ENCODE measurements at regions not wholly inside any gene's neighbourhood (a gene's known extent, or its start where the extent isn't known, plus 50 kb on each side); places are given as distances from the start of the nearest gene placed in this dataset.

DNA sequence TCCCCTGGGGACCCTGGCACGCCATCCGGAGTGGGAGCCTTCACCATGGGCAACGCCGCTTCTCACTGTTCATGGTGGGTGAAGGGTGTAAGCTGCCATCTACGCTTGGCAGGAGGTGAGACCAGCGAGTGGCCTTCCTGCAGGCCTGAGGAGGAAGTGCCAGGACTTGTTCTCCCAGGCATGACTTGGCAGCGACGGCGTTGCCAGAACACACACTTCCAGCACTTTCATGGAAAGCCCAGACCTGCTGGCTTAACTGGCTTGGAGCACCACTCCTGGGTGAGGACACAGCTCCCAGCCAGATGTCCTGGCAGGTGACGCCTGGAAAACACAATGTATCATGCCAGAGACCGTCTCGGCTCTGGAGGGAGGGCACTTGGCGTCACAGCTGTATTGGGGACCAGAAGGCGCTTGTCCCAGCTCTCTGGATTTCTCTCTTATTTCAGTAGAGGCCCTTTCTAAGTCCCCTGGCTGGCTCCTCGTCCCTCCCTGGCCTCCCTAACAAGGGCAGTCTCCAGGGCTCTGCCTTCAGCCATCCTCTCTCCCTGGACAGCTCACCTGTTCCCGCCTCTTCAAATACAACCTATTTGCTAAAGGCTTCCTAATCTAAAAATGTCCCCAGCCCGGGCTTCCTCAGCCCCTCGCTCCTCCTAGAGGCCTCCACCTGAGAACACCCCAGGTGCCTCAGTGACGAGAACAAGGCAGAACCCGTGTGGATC lies 188.3 kb downstream of the OLFM1 start:
- no peak overlapping the region for H2AK5ac ChIP-seq (ENCODE audit: low read length, severe bottlenecking)
- peaks cover 0 to 52% of the 10 kb centered on the region in 2 experiments for H3K27me3 ChIP-seq (ENCODE audit: control insufficient read depth in 1 of 2, insufficient read depth in 1 of 2, low read length in 2 of 2)
- H3K18ac ChIP-seq (ENCODE audit: low read depth in 1 of 2, low read length in 2 of 2): no peak overlapping the region
- no peak overlapping the region for H2AFZ ChIP-seq (ENCODE audit: low read depth, low read length)
- H3K27ac ChIP-seq (ENCODE audit: low read length, poor library complexity, severe bottlenecking): no peak overlapping the region
- no peaks in the 10 kb centered on the region for H3K79me1 ChIP-seq (replicated peaks; ENCODE audit: low read length, poor library complexity, severe bottlenecking)
- H3K14ac ChIP-seq (ENCODE audit: low read length in 2 of 2): no peak overlapping the region
- H3K4me3 ChIP-seq (ENCODE audit: insufficient read depth in 1 of 2, low read depth in 1 of 2, low read length in 2 of 2): no peak overlapping the region
- H2BK120ac ChIP-seq (ENCODE audit: low read depth, low read length): no peak overlapping the region
- H3K23ac ChIP-seq (ENCODE audit: low read length in 2 of 2): no peak overlapping the region
- no peak overlapping the region for H3K4ac ChIP-seq (ENCODE audit: low read depth in 1 of 2, low read length in 2 of 2)
- no peak for DNase-seq
- no peak overlapping the region for H4K91ac ChIP-seq (ENCODE audit: low read length)
- no peak overlapping the region for H4K8ac ChIP-seq (ENCODE audit: low read length)
- H3K4me1 ChIP-seq (ENCODE audit: control insufficient read depth, insufficient read depth, low read depth, low read length): no peaks in the 10 kb centered on the region
- H2BK15ac ChIP-seq (ENCODE audit: low read depth, poor library complexity, severe bottlenecking): no peak overlapping the region
- no peak overlapping the region for H2BK5ac ChIP-seq (ENCODE audit: low read depth, low read length, poor library complexity, severe bottlenecking)
- H3K4me2 ChIP-seq (ENCODE audit: low read length, poor library complexity, severe bottlenecking): no peak overlapping the region
- no peak overlapping the region for H2BK12ac ChIP-seq (ENCODE audit: low read length in 2 of 2)
- 83% methylated on average over 20 of the region's 20 CpGs for WGBS
- H3K9ac ChIP-seq (ENCODE audit: low read length): no peak overlapping the region
- no peaks in the 10 kb centered on the region for H3K9me3 ChIP-seq (ENCODE audit: control insufficient read depth, low read length)
- no peaks in the 10 kb centered on the region for H3K36me3 ChIP-seq (ENCODE audit: control insufficient read depth in 1 of 2, insufficient read depth in 2 of 2, low read depth in 1 of 2, low read length in 2 of 2)

DNA sequence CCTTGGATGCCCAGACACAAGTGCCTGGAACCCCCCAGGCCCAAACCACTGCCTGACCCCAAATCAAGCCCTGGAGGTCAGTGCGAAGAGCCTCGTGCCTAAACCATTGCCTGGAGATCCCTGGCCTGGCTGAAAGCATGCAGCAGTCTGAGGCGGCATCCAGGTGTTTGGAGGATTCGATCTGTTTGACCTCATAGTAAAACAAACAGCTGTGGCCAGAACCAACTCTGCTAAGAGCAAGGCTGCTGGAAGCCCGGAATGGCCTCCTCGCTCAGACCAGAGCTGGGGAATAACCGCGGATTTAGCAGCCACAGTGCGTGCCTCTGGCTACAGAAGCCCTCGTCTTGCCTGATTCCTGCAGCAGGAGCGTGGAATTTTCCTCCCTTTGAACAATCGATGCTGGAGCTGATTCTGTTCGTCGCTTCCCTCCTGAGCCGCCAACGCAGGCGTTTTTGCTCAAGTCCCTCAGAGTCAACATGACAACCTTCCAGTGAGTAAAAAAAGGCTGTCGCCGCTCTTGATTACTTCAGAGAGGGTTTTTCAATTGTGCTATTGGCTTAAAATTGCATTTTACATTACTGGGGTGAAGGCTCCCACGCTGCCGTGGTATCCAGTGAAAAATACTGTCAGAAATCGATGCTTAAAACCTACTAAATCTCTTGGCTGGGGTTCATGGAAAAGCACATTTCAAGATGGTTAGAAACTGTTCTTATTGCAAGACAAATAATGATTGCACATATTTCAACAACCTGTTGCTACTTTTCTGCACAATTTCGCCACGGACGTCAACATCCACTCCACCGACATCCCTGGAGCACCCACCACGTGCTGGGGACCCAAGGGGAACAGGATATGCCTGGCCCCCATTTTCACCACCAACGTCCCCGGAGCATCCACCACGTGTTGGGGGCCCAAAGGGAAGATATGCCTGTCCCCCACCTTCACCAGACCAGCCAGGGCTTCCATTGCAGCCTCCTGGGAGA lies 190.0 kb downstream of the OLFM1 start:
- Histone ChIP-seq H3K9ac (ENCODE audit: low read length) (no peak overlapping the region), H3K14ac (ENCODE audit: low read length in 2 of 2) (no peak overlapping the region), H2BK5ac (ENCODE audit: low read depth, low read length, poor library complexity, severe bottlenecking) (no peak overlapping the region), H2BK120ac (ENCODE audit: low read depth, low read length) (no peak overlapping the region), H3K79me1 (replicated peaks; ENCODE audit: low read length, poor library complexity, severe bottlenecking) (no peaks in the 10 kb centered on the region), H3K4me3 (ENCODE audit: insufficient read depth in 1 of 2, low read depth in 1 of 2, low read length in 2 of 2) (peak overlapping the region in 1 of 2 experiments; percentile 20), H3K27ac (ENCODE audit: low read length, poor library complexity, severe bottlenecking) (no peak overlapping the region), H4K91ac (ENCODE audit: low read length) (no peak overlapping the region), H4K8ac (ENCODE audit: low read length) (no peak overlapping the region), H3K4me2 (ENCODE audit: low read length, poor library complexity, severe bottlenecking) (no peak overlapping the region), H3K9me3 (ENCODE audit: control insufficient read depth, low read length) (no peaks in the 10 kb centered on the region), H2BK15ac (ENCODE audit: low read depth, poor library complexity, severe bottlenecking) (no peak overlapping the region), H3K36me3 (ENCODE audit: control insufficient read depth in 1 of 2, insufficient read depth in 2 of 2, low read depth in 1 of 2, low read length in 2 of 2) (no peaks in the 10 kb centered on the region), H2BK12ac (ENCODE audit: low read length in 2 of 2) (no peak overlapping the region), H3K4me1 (ENCODE audit: control insufficient read depth, insufficient read depth, low read depth, low read length) (peaks cover 2% of the 10 kb centered on the region), H3K4ac (ENCODE audit: low read depth in 1 of 2, low read length in 2 of 2) (no peak overlapping the region), H2AFZ (ENCODE audit: low read depth, low read length) (no peak overlapping the region), H2AK5ac (ENCODE audit: low read length, severe bottlenecking) (no peak overlapping the region), H3K23ac (ENCODE audit: low read length in 2 of 2) (no peak overlapping the region), H3K27me3 (ENCODE audit: control insufficient read depth in 1 of 2, insufficient read depth in 1 of 2, low read length in 2 of 2) (peaks cover 0 to 58% of the 10 kb centered on the region in 2 experiments), H3K18ac (ENCODE audit: low read depth in 1 of 2, low read length in 2 of 2) (no peak overlapping the region)
- WGBS: 80% methylated on average over 30 of the region's 30 CpGs
- no peak for DNase-seq

DNA sequence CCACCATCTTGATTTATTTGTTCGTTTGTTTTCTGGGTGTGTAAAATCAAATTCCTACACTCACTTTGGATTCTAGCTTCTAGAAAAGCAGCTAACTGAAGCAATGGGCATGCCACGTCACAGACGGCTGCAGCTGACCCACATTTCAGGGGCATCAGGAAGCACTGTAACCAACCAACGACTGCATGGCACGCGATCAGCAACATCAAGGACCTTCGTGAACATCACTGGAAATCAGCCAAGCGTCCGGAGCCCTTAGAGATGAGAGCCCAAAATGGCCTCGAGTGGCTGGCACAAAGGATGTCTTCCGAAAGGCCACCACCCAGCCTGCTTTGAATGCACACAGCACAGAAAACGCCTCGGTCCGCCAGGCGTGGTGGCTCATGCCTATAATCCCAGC lies 191.1 kb downstream of the OLFM1 start:
- Histone ChIP-seq H2BK15ac (ENCODE audit: low read depth, poor library complexity, severe bottlenecking) (no peak overlapping the region), H3K23ac (ENCODE audit: low read length in 2 of 2) (no peak overlapping the region), H3K14ac (ENCODE audit: low read length in 2 of 2) (no peak overlapping the region), H3K18ac (ENCODE audit: low read depth in 1 of 2, low read length in 2 of 2) (no peak overlapping the region), H4K91ac (ENCODE audit: low read length) (no peak overlapping the region), H3K79me1 (replicated peaks; ENCODE audit: low read length, poor library complexity, severe bottlenecking) (no peaks in the 10 kb centered on the region), H3K27me3 (ENCODE audit: control insufficient read depth in 1 of 2, insufficient read depth in 1 of 2, low read length in 2 of 2) (peaks cover 0 to 68% of the 10 kb centered on the region in 2 experiments), H3K4me2 (ENCODE audit: low read length, poor library complexity, severe bottlenecking) (no peak overlapping the region), H3K4ac (ENCODE audit: low read depth in 1 of 2, low read length in 2 of 2) (no peak overlapping the region), H2AFZ (ENCODE audit: low read depth, low read length) (no peak overlapping the region), H2AK5ac (ENCODE audit: low read length, severe bottlenecking) (no peak overlapping the region), H2BK5ac (ENCODE audit: low read depth, low read length, poor library complexity, severe bottlenecking) (no peak overlapping the region), H3K27ac (ENCODE audit: low read length, poor library complexity, severe bottlenecking) (no peak overlapping the region), H2BK12ac (ENCODE audit: low read length in 2 of 2) (no peak overlapping the region), H2BK120ac (ENCODE audit: low read depth, low read length) (no peak overlapping the region), H4K8ac (ENCODE audit: low read length) (no peak overlapping the region), H3K36me3 (ENCODE audit: control insufficient read depth in 1 of 2, insufficient read depth in 2 of 2, low read depth in 1 of 2, low read length in 2 of 2) (no peaks in the 10 kb centered on the region), H3K9me3 (ENCODE audit: control insufficient read depth, low read length) (no peaks in the 10 kb centered on the region), H3K4me1 (ENCODE audit: control insufficient read depth, insufficient read depth, low read depth, low read length) (peaks cover 2% of the 10 kb centered on the region), H3K9ac (ENCODE audit: low read length) (no peak overlapping the region), H3K4me3 (ENCODE audit: insufficient read depth in 1 of 2, low read depth in 1 of 2, low read length in 2 of 2) (no peak overlapping the region)
- DNase-seq: no peak
- WGBS: 89% methylated on average over 15 of the region's 15 CpGs

DNA sequence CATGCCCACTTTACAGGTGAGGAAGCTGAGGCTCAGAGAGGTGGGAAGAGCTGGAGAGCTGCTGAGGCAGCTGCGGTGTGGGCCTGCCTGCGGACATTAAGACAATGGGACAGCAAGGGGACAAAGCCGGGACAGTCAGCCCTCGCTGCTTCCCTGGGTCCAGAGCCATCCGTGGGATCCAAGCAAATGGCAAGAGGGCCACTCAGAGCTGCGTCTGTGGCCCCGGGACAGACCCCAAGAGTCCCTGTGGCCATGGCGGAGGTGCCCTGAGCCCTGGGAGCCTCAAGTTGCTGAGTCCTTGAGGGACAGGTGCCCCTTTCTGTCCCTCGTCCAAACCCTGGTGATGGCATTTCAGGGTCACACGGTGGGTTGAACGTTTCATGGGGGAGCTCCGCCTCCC lies 191.9 kb downstream of the OLFM1 start:
- 82% methylated on average over 12 of the region's 12 CpGs for WGBS
- Histone ChIP-seq H3K18ac (ENCODE audit: low read depth in 1 of 2, low read length in 2 of 2) (no peak overlapping the region), H3K4me3 (ENCODE audit: insufficient read depth in 1 of 2, low read depth in 1 of 2, low read length in 2 of 2) (no peak overlapping the region), H3K4me2 (ENCODE audit: low read length, poor library complexity, severe bottlenecking) (no peak overlapping the region), H2BK120ac (ENCODE audit: low read depth, low read length) (no peak overlapping the region), H3K9me3 (ENCODE audit: control insufficient read depth, low read length) (no peaks in the 10 kb centered on the region), H2BK15ac (ENCODE audit: low read depth, poor library complexity, severe bottlenecking) (no peak overlapping the region), H3K27ac (ENCODE audit: low read length, poor library complexity, severe bottlenecking) (no peak overlapping the region), H3K36me3 (ENCODE audit: control insufficient read depth in 1 of 2, insufficient read depth in 2 of 2, low read depth in 1 of 2, low read length in 2 of 2) (no peaks in the 10 kb centered on the region), H3K9ac (ENCODE audit: low read length) (no peak overlapping the region), H2BK12ac (ENCODE audit: low read length in 2 of 2) (no peak overlapping the region), H4K91ac (ENCODE audit: low read length) (no peak overlapping the region), H3K4me1 (ENCODE audit: control insufficient read depth, insufficient read depth, low read depth, low read length) (peaks cover 2% of the 10 kb centered on the region), H3K23ac (ENCODE audit: low read length in 2 of 2) (no peak overlapping the region), H4K8ac (ENCODE audit: low read length) (no peak overlapping the region), H3K27me3 (ENCODE audit: control insufficient read depth in 1 of 2, insufficient read depth in 1 of 2, low read length in 2 of 2) (peaks cover 0 to 68% of the 10 kb centered on the region in 2 experiments), H2AK5ac (ENCODE audit: low read length, severe bottlenecking) (no peak overlapping the region), H3K14ac (ENCODE audit: low read length in 2 of 2) (no peak overlapping the region), H2BK5ac (ENCODE audit: low read depth, low read length, poor library complexity, severe bottlenecking) (no peak overlapping the region), H2AFZ (ENCODE audit: low read depth, low read length) (no peak overlapping the region), H3K79me1 (replicated peaks; ENCODE audit: low read length, poor library complexity, severe bottlenecking) (no peaks in the 10 kb centered on the region), H3K4ac (ENCODE audit: low read depth in 1 of 2, low read length in 2 of 2) (no peak overlapping the region)
- DNase-seq: no peak

All from mesenchymal stem cell (in vitro differentiated cells and primary cell).